ENCODE measurements at regions not wholly inside any gene's neighbourhood (a gene's known extent, or its start where the extent isn't known, plus 50 kb on each side); places are given as distances from the start of the nearest gene placed in this dataset.

- DNase-seq (ENCODE audit: extremely low read depth in 1 of 2, low read depth in 1 of 2), result no peak
Observed at GRCh38 chr4:35246493-35246892, 997.8 kb downstream of the ARAP2 start.

GRCh38 chr4:35247047-35247446, 997.3 kb downstream of the ARAP2 start:
- DNase-seq (ENCODE audit: extremely low read depth in 1 of 2, low read depth in 1 of 2), result no peak

- no peak for DNase-seq (ENCODE audit: extremely low read depth in 1 of 2, low read depth in 1 of 2)
Observed at GRCh38 chr4:35250331-35250730, 994.0 kb downstream of the ARAP2 start.

DNA sequence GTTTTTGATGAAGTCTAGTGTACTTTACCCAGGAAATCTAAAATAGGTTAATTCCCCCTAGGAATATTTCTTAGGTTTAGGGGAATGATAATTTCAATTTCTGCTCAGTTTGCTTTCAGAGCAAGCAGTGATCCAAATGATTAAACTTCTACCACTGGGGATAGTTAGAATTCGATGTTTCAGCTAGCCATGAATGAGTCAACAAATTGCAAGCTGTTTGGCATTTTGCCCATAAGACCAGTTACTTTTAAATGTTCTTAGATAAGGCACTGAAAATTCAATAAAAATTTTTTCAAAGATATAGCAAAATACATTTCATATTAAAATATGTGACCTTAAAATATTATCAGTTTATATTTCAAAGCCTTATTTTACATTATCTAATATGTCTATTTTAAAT, 993.6 kb downstream of the ARAP2 start:
- no peak for DNase-seq (ENCODE audit: extremely low read depth in 1 of 2, low read depth in 1 of 2)

DNA sequence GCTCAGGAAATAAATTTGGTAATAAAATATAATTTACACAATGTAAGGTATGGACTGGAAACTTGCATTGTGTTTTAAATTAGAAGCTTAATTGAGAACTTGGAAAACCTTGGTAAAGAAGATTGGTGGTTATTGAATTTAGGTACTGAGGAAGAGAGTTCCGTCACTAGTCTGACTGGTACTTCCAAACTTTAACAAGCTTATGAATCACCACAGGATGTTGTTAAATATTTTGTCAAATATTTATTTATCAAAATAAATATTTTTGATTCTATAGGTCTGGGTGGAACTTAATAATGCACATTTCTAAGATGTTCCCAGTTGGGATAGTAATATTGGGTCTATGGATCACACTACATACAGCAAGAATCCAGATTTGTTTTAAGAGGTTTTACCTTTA, 992.2 kb downstream of the ARAP2 start:
- DNase-seq (ENCODE audit: extremely low read depth in 1 of 2, low read depth in 1 of 2), result no peak

GRCh38 chr4:35252866-35253265, 991.4 kb downstream of the ARAP2 start:
- DNase-seq (ENCODE audit: extremely low read depth in 1 of 2, low read depth in 1 of 2), result no peak

DNA sequence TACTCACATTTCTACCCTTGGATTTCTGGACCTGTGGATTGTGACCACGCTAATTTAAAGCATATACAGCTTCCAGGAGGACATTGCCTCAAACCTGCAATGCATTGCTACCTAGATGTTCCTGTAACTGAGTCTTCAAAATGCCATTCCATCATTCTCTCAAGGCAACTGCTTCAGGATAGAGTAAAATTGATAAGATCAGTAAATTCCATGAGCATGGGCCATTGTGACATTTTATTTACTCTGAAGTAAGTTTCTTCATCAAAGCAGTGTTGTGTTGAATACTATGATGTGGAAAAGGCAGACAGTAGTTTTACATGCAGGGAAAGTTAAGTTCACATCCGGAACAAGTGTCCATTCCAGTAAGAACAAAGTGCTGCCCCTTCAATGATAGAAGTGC, 991.0 kb downstream of the ARAP2 start:
- DNase-seq (ENCODE audit: extremely low read depth in 1 of 2, low read depth in 1 of 2), result no peak

DNA sequence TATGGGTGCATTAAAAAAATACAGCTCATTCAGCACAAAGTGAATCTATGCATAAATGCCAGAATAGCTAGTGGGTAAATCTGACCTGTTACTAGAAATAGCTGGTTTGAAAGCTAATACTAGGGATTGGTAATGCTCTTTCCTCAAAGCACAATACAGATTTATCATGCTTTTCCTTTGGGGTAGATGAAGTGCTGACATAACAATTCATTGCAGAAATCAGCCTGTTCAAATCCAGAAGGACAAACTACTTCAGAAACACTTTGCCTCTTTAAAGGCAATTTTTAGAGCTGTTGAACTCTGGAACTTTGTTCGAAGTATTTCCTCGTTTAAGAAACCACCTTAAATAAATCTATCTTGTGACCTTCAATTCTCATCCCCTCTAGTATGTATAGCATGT, 957.9 kb downstream of the ARAP2 start:
- DNase-seq (ENCODE audit: extremely low read depth in 1 of 2, low read depth in 1 of 2), result no peak

DNA sequence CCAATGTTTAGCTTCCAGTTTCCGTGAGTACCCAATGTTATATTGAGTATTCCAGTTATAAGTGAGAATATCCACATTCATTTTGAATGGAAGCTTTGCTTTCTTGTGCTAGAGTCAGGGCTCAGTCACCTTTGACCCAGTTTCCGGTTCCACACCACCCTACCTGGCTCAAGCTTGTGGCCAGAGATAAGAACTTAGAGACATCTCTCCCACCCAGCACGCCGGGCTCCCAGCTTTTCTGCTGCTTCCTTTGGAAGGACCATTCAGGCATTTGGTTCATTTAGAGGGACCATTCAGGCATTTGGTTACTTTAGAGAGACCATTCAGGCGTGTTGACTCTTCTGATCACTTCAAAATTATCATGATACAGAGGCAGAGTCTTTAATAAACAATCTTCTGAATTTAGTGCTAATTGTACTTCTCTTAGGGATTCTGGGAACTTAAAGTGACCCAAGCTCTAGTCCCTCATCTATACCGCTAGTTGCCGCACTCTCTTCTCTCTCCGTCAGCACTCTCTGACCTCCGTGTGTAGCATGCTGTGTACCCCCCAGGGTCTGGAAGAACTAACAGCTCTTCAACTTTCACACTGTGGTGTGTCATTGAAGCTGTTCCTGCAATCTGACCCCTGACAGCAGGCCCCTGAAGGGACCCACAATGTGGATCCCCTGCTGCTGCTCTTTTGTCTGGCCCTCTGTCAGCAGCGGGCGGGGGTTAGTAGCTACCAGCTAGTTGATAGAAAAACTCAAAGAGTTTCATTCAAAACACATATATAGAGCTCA, 943.1 kb downstream of the ARAP2 start:
- no peak for DNase-seq (ENCODE audit: extremely low read depth in 1 of 2, low read depth in 1 of 2)

- DNase-seq (ENCODE audit: extremely low read depth in 1 of 2, low read depth in 1 of 2), result no peak
Observed at GRCh38 chr4:35315419-35315818, 928.9 kb downstream of the ARAP2 start.

GRCh38 chr4:35325908-35326453, 918.3 kb downstream of the ARAP2 start:
- DNase-seq (ENCODE audit: extremely low read depth in 1 of 2, low read depth in 1 of 2), result no peak

DNA sequence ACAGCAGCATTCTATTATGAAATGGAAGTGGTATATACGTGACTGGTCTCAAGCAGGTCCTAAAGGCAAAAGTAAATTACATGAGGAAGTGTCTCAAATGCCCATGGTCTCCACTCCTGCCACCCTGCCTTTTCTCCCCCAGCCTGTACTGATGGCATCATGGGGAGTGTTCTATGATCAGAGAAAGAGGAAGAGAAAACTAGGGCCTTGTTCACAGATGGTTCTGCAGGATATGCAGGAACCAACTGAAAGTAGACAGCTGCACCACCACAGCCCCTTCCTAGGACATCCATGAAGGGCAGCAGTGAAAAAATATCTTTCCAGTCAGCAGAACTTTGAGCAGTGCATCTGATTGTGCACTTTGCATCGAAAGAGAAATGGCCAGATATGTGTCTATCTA, 901.5 kb downstream of the ARAP2 start:
- DNase-seq (ENCODE audit: extremely low read depth in 1 of 2, low read depth in 1 of 2), result no peak

DNA sequence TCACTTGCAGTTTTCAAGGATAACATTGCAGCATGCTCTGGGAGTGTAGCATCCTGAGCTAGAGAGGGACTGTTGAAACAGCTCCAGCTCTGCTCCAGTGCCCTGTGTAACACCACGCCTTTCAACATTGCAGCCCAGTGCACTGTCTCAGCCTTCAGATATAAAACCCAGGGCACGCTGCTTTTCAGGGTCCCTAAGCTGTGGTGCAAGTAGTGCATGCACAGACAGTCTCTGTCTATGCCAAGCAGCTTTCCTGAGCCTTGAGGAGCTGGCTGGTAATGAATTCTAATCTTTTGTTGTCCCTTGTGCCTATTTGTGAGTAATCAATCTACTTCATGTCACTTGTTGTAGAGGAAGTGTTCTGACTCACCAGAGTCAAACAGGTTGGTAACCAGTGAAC, 897.0 kb downstream of the ARAP2 start:
- no peak for DNase-seq (ENCODE audit: extremely low read depth in 1 of 2, low read depth in 1 of 2)

DNA sequence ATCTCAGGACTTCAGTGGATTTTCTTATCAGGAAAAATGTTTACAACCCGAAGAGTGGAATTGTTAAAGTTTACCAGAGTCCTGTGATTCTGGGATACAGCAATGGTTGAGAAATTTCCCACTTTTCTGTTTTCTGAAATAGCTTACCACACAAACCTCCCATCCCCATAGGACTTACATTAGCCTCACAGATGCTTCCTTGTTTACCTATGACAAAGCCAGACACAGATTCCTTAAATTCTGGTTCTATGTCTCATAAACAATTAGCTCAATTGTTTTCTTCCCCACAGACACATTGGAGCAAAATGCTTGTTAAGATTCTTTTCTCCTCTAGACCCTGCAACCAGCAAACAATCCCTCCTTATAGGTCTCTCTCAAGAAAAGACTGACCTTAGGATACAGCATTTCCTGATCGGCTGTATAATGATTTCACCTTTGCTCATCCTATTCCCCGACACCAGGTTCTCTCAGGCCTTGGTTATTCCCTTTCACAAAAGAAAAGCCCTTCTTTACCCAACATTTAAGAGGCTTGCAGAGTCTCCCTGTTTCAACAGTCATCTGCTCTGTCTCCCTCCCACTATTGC, 886.2 kb downstream of the ARAP2 start:
- DNase-seq (ENCODE audit: extremely low read depth in 1 of 2, low read depth in 1 of 2), result no peak

GRCh38 chr4:35364321-35364870, 879.9 kb downstream of the ARAP2 start:
- DNase-seq (ENCODE audit: extremely low read depth in 1 of 2, low read depth in 1 of 2), result no peak

GRCh38 chr4:35365186-35365585, 879.1 kb downstream of the ARAP2 start:
- no peak for DNase-seq (ENCODE audit: extremely low read depth in 1 of 2, low read depth in 1 of 2)

DNA sequence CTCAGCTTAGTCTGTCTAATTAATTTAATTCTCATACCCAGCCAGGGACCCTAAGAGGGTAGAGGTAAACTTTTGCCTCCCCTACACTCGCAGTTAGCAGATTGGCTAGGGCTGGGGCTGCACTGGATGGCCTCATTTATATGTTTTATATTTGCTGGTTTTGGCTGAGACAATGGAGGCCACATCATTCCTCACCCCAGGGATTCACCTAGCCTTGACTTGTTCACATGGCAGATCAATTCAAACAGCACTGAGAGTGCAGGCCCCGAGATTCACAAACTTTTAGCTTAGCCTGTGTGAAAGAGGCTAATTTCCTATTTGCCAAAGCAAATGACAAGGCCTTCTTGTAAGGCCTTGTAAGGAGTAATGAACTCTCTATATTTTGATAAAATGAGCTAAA, 844.4 kb downstream of the ARAP2 start:
- DNase-seq (ENCODE audit: extremely low read depth in 1 of 2, low read depth in 1 of 2), result no peak

GRCh38 chr4:35423104-35423503, 821.2 kb downstream of the ARAP2 start:
- DNase-seq (ENCODE audit: extremely low read depth in 1 of 2, low read depth in 1 of 2), result no peak

DNA sequence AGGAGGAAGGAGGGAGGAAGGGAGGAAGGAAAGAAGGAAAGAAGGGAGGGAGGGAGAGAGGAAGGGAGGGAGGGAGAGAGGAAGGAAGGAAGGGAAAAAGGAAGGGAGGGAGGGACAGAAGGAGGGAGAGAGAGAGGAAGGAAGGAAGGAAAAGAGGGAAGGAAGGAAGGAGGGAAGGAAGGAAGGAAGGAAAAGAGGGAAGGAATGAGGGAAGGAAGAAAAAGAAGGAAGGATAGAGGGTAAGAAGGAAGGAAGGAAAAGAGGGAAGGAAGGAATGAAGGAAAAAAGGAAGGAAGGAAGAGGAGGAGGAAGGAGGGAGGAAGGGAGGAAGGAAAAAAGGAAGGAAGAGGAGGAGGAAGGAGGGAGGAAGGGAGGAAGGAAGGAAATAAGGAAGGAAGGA, 796.8 kb downstream of the ARAP2 start:
- DNase-seq (ENCODE audit: extremely low read depth in 1 of 2, low read depth in 1 of 2), result no peak

DNA sequence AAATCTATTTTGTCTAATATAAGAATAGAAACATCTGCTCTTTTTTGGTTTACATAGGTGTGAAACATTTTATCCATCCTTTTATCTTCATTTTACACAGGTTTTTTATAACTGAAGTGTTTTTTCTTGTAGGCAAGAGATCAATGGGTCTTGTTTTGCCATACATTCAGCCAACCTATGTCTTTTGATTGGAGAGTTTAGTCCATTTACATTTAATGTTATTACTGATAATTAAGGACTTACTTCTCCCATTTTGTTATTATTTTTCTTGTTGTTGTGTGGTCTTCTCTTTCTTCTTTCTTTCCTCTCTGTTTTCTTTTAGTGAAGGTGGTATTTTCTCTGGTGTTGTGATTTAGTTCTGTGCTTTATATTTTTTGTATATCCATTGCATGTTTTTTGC, 785.3 kb downstream of the ARAP2 start:
- DNase-seq (ENCODE audit: extremely low read depth in 1 of 2, low read depth in 1 of 2), result no peak

DNA sequence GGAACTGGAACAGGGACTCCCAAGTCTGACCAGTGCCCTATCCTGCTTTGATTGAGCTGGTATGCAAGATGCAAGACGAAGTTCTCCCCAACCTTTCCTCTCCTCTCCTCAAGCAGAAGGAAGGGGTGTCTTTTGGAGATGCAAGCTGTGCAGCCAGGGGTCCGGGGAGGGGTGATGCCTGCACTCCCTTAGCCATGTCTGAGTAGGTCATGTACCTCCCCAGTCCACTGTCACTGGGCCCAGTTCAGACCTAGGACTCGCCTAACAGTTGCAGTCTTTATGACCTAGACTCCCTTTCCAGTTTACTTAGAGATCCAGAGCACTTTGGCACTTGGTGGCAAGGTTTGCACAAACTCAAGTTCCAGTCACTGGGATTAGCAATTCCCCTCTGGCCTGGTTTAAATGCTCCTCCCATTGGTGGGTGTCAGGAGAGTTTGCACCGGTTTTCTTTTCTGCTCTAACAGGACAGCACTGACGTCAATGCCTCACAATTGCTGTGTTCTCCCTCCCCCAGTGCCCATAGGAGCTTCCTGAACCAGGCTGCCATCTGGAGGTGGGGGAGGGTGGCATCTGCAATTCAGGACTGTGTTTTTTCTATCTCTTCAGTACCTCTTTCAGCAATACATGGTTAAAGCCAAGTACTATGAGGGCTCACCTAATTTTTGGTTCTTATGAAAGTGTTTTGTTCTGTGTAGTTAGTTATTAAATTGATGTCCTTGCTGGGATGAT, 782.2 kb downstream of the ARAP2 start:
- DNase-seq (ENCODE audit: extremely low read depth in 1 of 2, low read depth in 1 of 2), result no peak

Data from stimulated activated CD8-positive, alpha-beta memory T cell treated with anti-CD3 and anti-CD28 coated beads, Interleukin-7, amount 100 ng/mL, for 48 hours (primary cell).